ENCODE measurements at regions not wholly inside any gene's neighbourhood (a gene's known extent, or its start where the extent isn't known, plus 50 kb on each side); places are given as distances from the start of the nearest gene placed in this dataset.

GRCh38 chr5:60262576-60263295, 369.2 kb upstream of the PDE4D start:
- DNase-seq (ENCODE audit: low read depth, low spot score), result no peak

- no peak for DNase-seq (ENCODE audit: low read depth, low spot score)
These were observed 368.2 kb upstream of the PDE4D start for GRCh38 chr5:60261732-60262131.

GRCh38 chr5:60260658-60261057, 367.1 kb upstream of the PDE4D start:
- DNase-seq (ENCODE audit: low read depth, low spot score), result no peak

- DNase-seq (ENCODE audit: low read depth, low spot score), result no peak
These were observed 366.2 kb upstream of the PDE4D start for GRCh38 chr5:60259730-60260129.

GRCh38 chr5:60257596-60258271, 364.2 kb upstream of the PDE4D start:
- DNase-seq (ENCODE audit: low read depth, low spot score), result no peak

GRCh38 chr5:60256546-60256945, 363.0 kb upstream of the PDE4D start:
- no peak for DNase-seq (ENCODE audit: low read depth, low spot score)

- no peak for DNase-seq (ENCODE audit: low read depth, low spot score)
These were observed 355.4 kb upstream of the PDE4D start for GRCh38 chr5:60248901-60249300.

- no peak for DNase-seq (ENCODE audit: low read depth, low spot score)
These were observed 350.2 kb upstream of the PDE4D start for GRCh38 chr5:60243713-60244112.

GRCh38 chr5:60232036-60232795, 338.7 kb upstream of the PDE4D start:
- no peak for DNase-seq (ENCODE audit: low read depth, low spot score)

GRCh38 chr5:60230456-60230855, 336.9 kb upstream of the PDE4D start:
- DNase-seq (ENCODE audit: low read depth, low spot score), result no peak

GRCh38 chr5:60229691-60230185, 336.2 kb upstream of the PDE4D start:
- no peak for DNase-seq (ENCODE audit: low read depth, low spot score)

GRCh38 chr5:60228676-60229075, 335.1 kb upstream of the PDE4D start:
- DNase-seq (ENCODE audit: low read depth, low spot score), result no peak

- no peak for DNase-seq (ENCODE audit: low read depth, low spot score)
These were observed 332.6 kb upstream of the PDE4D start for GRCh38 chr5:60226128-60226527.

GRCh38 chr5:60223342-60223741, 329.8 kb upstream of the PDE4D start:
- no peak for DNase-seq (ENCODE audit: low read depth, low spot score)

- no peak for DNase-seq (ENCODE audit: low read depth, low spot score)
These were observed 326.4 kb upstream of the PDE4D start for GRCh38 chr5:60219921-60220320.

GRCh38 chr5:60210810-60211209, 317.3 kb upstream of the PDE4D start:
- DNase-seq (ENCODE audit: low read depth, low spot score), result no peak

GRCh38 chr5:60209146-60209840, 315.8 kb upstream of the PDE4D start:
- DNase-seq (ENCODE audit: low read depth, low spot score), result no peak

GRCh38 chr5:60208716-60209115, 315.2 kb upstream of the PDE4D start:
- DNase-seq (ENCODE audit: low read depth, low spot score), result no peak

GRCh38 chr5:60207040-60207439, 313.5 kb upstream of the PDE4D start:
- no peak for DNase-seq (ENCODE audit: low read depth, low spot score)

GRCh38 chr5:60206234-60206633, 312.7 kb upstream of the PDE4D start:
- no peak for DNase-seq (ENCODE audit: low read depth, low spot score)

- DNase-seq (ENCODE audit: low read depth, low spot score), result no peak
These were observed 311.5 kb upstream of the PDE4D start for GRCh38 chr5:60205071-60205470.

Measured in pulmonary artery endothelial cell (primary cell).